ENCODE measurements at regions not wholly inside any gene's neighbourhood (a gene's known extent, or its start where the extent isn't known, plus 50 kb on each side); places are given as distances from the start of the nearest gene placed in this dataset.

- H3K4me3 ChIP-seq (ENCODE audit: low read depth, low read length) = no peak overlapping the region
Measured at GRCh38 chr20:24738981-24739633, 210.0 kb upstream of the CST7 start.

GRCh38 chr20:24739746-24740145 is 209.3 kb upstream of the CST7 start:
- no peak for TF ChIP-seq CTCF (IDR thresholded peaks at IDR 0.05; ENCODE audit: low read depth, low read length)
- H3K4me3 ChIP-seq (ENCODE audit: low read depth, low read length) = no peak overlapping the region

More at GRCh38 chr20:24738981-24739633, 210.0 kb upstream of the CST7 start:
- TF ChIP-seq CTCF (IDR thresholded peaks at IDR 0.05; ENCODE audit: low read depth, low read length) = no peak

- TF ChIP-seq CTCF (IDR thresholded peaks at IDR 0.05; ENCODE audit: low read depth, low read length) = no peak
- no peak overlapping the region for H3K4me3 ChIP-seq (ENCODE audit: low read depth, low read length)
Measured at GRCh38 chr20:24741493-24742072, 207.5 kb upstream of the CST7 start.

- no peak for TF ChIP-seq CTCF (IDR thresholded peaks at IDR 0.05; ENCODE audit: low read depth, low read length)
- H3K4me3 ChIP-seq (ENCODE audit: low read depth, low read length) = no peak overlapping the region
Measured at GRCh38 chr20:24742436-24742835, 206.6 kb upstream of the CST7 start.

- H3K4me3 ChIP-seq (ENCODE audit: low read depth, low read length) = no peak overlapping the region
- no peak for TF ChIP-seq CTCF (IDR thresholded peaks at IDR 0.05; ENCODE audit: low read depth, low read length)
Measured at GRCh38 chr20:24742989-24743388, 206.1 kb upstream of the CST7 start.

GRCh38 chr20:24743641-24744040 is 205.4 kb upstream of the CST7 start:
- H3K4me3 ChIP-seq (ENCODE audit: low read depth, low read length) = no peak overlapping the region
- no peak for TF ChIP-seq CTCF (IDR thresholded peaks at IDR 0.05; ENCODE audit: low read depth, low read length)

- no peak overlapping the region for H3K4me3 ChIP-seq (ENCODE audit: low read depth, low read length)
- no peak for TF ChIP-seq CTCF (IDR thresholded peaks at IDR 0.05; ENCODE audit: low read depth, low read length)
Measured at GRCh38 chr20:24744747-24745146, 204.3 kb upstream of the CST7 start.
